ENCODE measurements at regions not wholly inside any gene's neighbourhood (a gene's known extent, or its start where the extent isn't known, plus 50 kb on each side); places are given as distances from the start of the nearest gene placed in this dataset.

GRCh38 chr3:126252373-126252772 is 72.0 kb upstream of the ALDH1L1 start:
- Histone ChIP-seq H3K9ac (ENCODE audit: low read depth, low read length) (no peak overlapping the region), H4K91ac (ENCODE audit: insufficient read depth, low read depth, low read length) (no peak overlapping the region), H2BK120ac (ENCODE audit: low read depth, low read length) (no peak overlapping the region), H3K79me1 (ENCODE audit: low read depth in 1 of 2, low read length in 2 of 2) (no peaks in the 10 kb centered on the region), H3K14ac (replicated peaks; ENCODE audit: low read depth, low read length) (no peak overlapping the region), H4K8ac (ENCODE audit: low read depth in 2 of 2, low read length in 2 of 2) (no peak overlapping the region), H2AK9ac (replicated peaks; ENCODE audit: low read depth, low read length, poor library complexity) (no peak overlapping the region), H2AFZ (replicated peaks; ENCODE audit: low read length, poor library complexity) (no peak overlapping the region), H2BK20ac (ENCODE audit: low read depth, low read length) (no peak overlapping the region), H3K23ac (ENCODE audit: low read depth, low read length) (no peak overlapping the region), H2BK5ac (ENCODE audit: low read depth, low read length, poor library complexity, severe bottlenecking) (no peak overlapping the region), H3K4ac (ENCODE audit: low read depth, low read length) (no peak overlapping the region), H3K4me3 (ENCODE audit: insufficient read depth, low read depth, low read length) (no peak overlapping the region), H2BK15ac (ENCODE audit: low read depth, low read length) (no peak overlapping the region), H3K18ac (ENCODE audit: low read depth, low read length) (no peak overlapping the region), H4K5ac (ENCODE audit: low read depth, low read length) (no peak overlapping the region), H3K27ac (ENCODE audit: insufficient read depth, low read length) (no peak overlapping the region), H4K20me1 (ENCODE audit: insufficient read depth, low read length) (no peaks in the 10 kb centered on the region), H3K4me2 (ENCODE audit: low read depth, low read length) (no peak overlapping the region), H3K4me1 (ENCODE audit: control insufficient read depth, insufficient read depth, low read length) (no peaks in the 10 kb centered on the region), H3K9me1 (ENCODE audit: insufficient read depth, low read length) (no peaks in the 10 kb centered on the region), H3K27me3 (ENCODE audit: control insufficient read depth, insufficient read depth, low read length) (peaks cover 14% of the 10 kb centered on the region), H2AK5ac (ENCODE audit: low read depth, low read length) (no peak overlapping the region), H3K36me3 (ENCODE audit: control insufficient read depth, insufficient read depth, low read length) (no peaks in the 10 kb centered on the region), H3K9me3 (ENCODE audit: control insufficient read depth, insufficient read depth, low read length) (no peaks in the 10 kb centered on the region), H3K56ac (ENCODE audit: extremely low read depth, insufficient read depth, low read length) (no peak overlapping the region)
- in situ Hi-C loops (cut with MboI; ENCODE audit: low sequenced_read_pairs) (loop anchor here (10.0 kb wide), 1 partner anchor 122 kb away; no protein-coding TSS in a partner anchor), intact Hi-C loops (cut with micrococcal nuclease) (no loop called here), dilution Hi-C loops (cut with HindIII; ENCODE audit: low sequenced_read_pairs, unreplicated experiment) (no loop called here)
- BruUV-seq (replicated peaks), result no TSS peak
- WGBS, 2 experiments (ENCODE audit: extremely low coverage in 2 of 2, insufficient read length in 1 of 2), result 100% methylated on average over 1 of the region's 1 CpG; no CpG with 5 or more reads in 1 of the 2 experiments
- no peak for ATAC-seq (ENCODE audit: low read depth)
- no peak for TF ChIP-seq CEBPB (IDR thresholded peaks at IDR 0.05; ENCODE audit: low read depth, low read length)
- no peak for TF ChIP-seq USF2 (IDR thresholded peaks at IDR 0.05; ENCODE audit: low read depth, low read length)
- TF ChIP-seq RCOR1 (IDR thresholded peaks at IDR 0.05; ENCODE audit: insufficient replicate concordance, low read length), result no peak
- no peak for TF ChIP-seq CHD1 (IDR thresholded peaks at IDR 0.05; ENCODE audit: low read depth, low read length)
- TF ChIP-seq MAFK (IDR thresholded peaks at IDR 0.05; ENCODE audit: low read depth, low read length), result no peak
- no peak for TF ChIP-seq NFE2L2 (IDR thresholded peaks at IDR 0.05; ENCODE audit: low read depth, low read length)
- TF ChIP-seq MXI1 (IDR thresholded peaks at IDR 0.05; ENCODE audit: borderline replicate concordance, low read depth, low read length), result no peak
- TF ChIP-seq POLR2A (IDR thresholded peaks at IDR 0.05; ENCODE audit: low read depth, low read length), result no peak
- TF ChIP-seq CTCF (conservative IDR thresholded peaks at IDR 0.05; ENCODE audit: low read depth, low read length), result no peak
- no peak for TF ChIP-seq FOS (IDR thresholded peaks at IDR 0.05; ENCODE audit: low read depth, low read length)
- TF ChIP-seq SMC3 (IDR thresholded peaks at IDR 0.05; ENCODE audit: low read depth, low read length), result no peak
- no peak for TF ChIP-seq RFX5 (IDR thresholded peaks at IDR 0.05; ENCODE audit: low read depth, low read length)
- TF ChIP-seq MAZ (IDR thresholded peaks at IDR 0.05; ENCODE audit: borderline replicate concordance, low read depth, low read length), result no peak
- no peak for TF ChIP-seq RAD21 (IDR thresholded peaks at IDR 0.05; ENCODE audit: low read length)
- no peak for TF ChIP-seq BHLHE40 (IDR thresholded peaks at IDR 0.05; ENCODE audit: low read depth, low read length)
- TF ChIP-seq ELK1 (IDR thresholded peaks at IDR 0.05; ENCODE audit: borderline replicate concordance, low read depth, low read length), result no peak
- ChIA-PET POLR2A (ENCODE audit: unreplicated experiment) (no interaction called here), CTCF (no interaction called here)
- no peak for DNase-seq

Data from IMR-90 (cell line).